ENCODE measurements at regions not wholly inside any gene's neighbourhood (a gene's known extent, or its start where the extent isn't known, plus 50 kb on each side); places are given as distances from the start of the nearest gene placed in this dataset.

DNA sequence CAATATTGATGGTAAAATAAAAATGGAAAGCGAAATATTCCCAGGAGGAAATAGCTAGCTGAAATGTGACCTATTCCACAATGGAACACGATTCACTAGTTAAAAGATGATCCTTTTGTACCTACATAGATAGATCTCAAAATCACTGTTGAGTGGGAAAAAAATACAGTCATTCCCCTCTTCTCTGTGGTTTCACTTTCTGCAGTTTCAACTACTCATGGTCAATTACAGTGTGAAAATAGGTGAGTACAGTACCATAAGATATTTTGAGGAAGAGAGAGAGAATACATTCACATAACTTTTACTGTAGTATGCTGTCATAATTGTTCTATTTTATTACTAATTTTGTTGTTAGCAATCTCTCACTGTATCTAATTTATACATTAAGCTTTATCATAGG, 56.0 kb upstream of the COL13A1 start:
- Histone ChIP-seq H3K4me3 (no peak overlapping the region), H3K27ac (replicated peaks) (no peak overlapping the region), H3K27me3 (ENCODE audit: low read depth) (peaks cover 43% of the 10 kb centered on the region), H3K36me3 (no peaks in the 10 kb centered on the region), H3K9me3 (replicated peaks) (no peaks in the 10 kb centered on the region), H3K4me1 (no peaks in the 10 kb centered on the region)
- intact Hi-C loops (cut with micrococcal nuclease): no loop called here
- no peak for DNase-seq
- TF ChIP-seq, protein P1, sequence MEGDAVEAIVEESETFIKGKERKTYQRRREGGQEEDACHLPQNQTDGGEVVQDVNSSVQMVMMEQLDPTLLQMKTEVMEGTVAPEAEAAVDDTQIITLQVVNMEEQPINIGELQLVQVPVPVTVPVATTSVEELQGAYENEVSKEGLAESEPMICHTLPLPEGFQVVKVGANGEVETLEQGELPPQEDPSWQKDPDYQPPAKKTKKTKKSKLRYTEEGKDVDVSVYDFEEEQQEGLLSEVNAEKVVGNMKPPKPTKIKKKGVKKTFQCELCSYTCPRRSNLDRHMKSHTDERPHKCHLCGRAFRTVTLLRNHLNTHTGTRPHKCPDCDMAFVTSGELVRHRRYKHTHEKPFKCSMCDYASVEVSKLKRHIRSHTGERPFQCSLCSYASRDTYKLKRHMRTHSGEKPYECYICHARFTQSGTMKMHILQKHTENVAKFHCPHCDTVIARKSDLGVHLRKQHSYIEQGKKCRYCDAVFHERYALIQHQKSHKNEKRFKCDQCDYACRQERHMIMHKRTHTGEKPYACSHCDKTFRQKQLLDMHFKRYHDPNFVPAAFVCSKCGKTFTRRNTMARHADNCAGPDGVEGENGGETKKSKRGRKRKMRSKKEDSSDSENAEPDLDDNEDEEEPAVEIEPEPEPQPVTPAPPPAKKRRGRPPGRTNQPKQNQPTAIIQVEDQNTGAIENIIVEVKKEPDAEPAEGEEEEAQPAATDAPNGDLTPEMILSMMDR (IDR thresholded peaks at IDR 0.05; ENCODE audit: borderline replicate concordance): no peak

DNA sequence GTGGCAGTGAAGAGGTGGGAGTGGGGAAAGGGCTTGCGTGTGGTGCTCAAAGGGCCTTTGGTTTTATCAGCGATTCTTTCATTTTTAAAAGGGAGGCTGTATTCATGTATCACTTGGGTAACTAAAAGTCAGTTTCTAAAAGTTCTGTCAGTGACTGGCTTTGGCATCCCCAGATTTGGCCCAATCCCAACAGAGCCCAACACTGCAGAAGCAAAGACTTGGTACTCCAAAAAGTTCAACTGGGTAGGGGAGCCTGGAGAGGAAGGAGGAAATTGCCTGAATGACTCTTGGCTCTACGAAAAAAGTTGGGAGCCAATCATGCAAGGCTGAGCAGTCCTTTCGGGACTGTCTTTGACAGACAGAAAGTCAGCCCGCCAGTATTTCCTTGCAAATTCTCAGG, 54.5 kb upstream of the COL13A1 start:
- TF ChIP-seq, protein P1 (IDR thresholded peaks at IDR 0.05; ENCODE audit: borderline replicate concordance): no peak
- no peaks in the 10 kb centered on the region for H3K4me1 ChIP-seq
- H3K27ac ChIP-seq (replicated peaks): no peak overlapping the region
- no peak for DNase-seq
- H3K4me3 ChIP-seq: no peak overlapping the region
- intact Hi-C loops (cut with micrococcal nuclease): no loop called here
- peaks cover 38% of the 10 kb centered on the region for H3K27me3 ChIP-seq (ENCODE audit: low read depth)
- no peaks in the 10 kb centered on the region for H3K36me3 ChIP-seq
- no peaks in the 10 kb centered on the region for H3K9me3 ChIP-seq (replicated peaks)

DNA sequence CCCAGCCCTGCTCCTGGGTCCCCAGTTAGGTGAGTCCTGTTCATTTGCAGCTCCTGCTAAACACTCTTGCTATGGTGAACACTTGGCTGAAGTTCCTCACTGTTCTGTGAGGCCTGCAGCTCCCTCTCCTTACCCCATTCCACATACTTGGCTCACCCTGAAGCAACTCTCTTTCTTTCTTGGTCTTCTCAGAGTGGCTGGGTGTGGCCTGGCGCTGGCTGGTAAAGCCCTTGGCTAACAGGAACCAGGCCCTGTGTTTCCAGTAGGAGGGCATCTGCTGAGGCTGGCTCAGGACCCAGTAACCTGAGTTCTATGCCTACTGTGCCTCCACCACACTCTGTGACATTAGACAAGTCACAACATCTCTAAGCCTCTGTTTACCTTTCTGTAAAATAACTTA, 53.1 kb upstream of the COL13A1 start:
- intact Hi-C loops (cut with micrococcal nuclease): no loop called here
- Histone ChIP-seq H3K9me3 (replicated peaks) (no peaks in the 10 kb centered on the region), H3K27me3 (ENCODE audit: low read depth) (peaks cover 33% of the 10 kb centered on the region), H3K27ac (replicated peaks) (no peak overlapping the region), H3K36me3 (no peaks in the 10 kb centered on the region), H3K4me1 (no peaks in the 10 kb centered on the region), H3K4me3 (no peak overlapping the region)
- DNase-seq: no peak
- TF ChIP-seq, protein P1 (IDR thresholded peaks at IDR 0.05; ENCODE audit: borderline replicate concordance): no peak

DNA sequence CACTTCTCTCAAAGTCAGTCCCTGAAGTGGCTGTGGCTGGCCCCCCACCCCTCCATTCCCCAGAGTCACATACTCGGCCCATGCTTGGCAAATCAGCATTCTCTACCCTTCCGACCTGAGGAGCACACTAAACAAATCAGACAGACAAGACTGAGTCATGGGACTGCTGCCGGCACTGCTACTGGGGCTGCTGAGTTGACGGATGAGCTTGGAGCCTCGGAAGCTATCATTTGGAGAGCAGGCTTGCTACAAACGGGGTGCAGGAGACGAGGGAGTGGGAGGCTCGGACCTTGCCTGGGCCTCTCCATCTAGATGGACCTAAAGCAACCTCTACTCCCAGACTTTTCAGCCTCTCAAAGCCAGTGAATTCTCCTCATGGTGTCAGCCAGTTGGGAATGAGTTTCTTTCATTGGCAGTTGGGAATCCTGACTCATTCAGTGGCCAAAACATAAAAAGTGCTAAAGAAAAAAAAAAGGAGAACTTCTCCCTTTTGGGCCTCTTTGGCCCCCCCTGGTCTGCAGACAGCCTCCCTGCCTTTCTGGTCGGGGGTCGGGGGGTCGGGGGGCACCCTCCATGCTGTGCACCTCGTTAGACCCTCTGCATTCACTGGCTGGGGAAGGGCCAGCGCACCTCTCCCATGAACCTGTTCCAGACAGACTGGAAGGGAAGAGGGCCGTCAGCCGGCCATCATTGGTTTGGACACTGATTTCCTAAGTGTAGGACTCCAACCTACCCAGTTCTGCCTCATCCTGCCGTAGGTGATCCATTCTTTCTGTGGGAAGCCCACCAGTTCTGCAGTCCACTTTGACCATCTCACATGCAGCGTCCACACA, 52.3 kb upstream of the COL13A1 start:
- intact Hi-C loops (cut with micrococcal nuclease): no loop called here

DNA sequence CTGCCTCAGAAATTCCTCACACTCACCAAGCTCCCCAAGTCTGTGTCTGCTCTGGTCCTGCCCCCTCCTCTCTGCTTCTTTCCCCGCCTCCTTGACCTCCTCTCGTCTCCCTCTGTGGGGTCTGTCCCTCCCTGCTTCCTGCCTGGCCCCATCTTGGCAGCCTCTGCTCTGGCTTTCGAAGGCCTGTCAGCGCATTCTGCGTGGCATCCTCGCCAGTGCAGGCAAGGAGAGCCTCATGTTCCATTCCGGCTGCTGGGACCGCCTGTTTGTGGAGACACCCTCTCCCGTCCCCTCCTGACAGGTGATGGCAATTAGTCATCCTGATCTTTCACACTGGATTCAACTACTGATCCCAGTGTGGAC, 51.7 kb upstream of the COL13A1 start:
- H3K4me1 ChIP-seq: no peaks in the 10 kb centered on the region
- peaks cover 19% of the 10 kb centered on the region for H3K27me3 ChIP-seq (ENCODE audit: low read depth)
- TF ChIP-seq, protein P1 (IDR thresholded peaks at IDR 0.05; ENCODE audit: borderline replicate concordance): no peak
- no peak overlapping the region for H3K4me3 ChIP-seq
- no peak for DNase-seq
- intact Hi-C loops (cut with micrococcal nuclease): no loop called here
- H3K27ac ChIP-seq (replicated peaks): no peak overlapping the region
- H3K9me3 ChIP-seq (replicated peaks): no peaks in the 10 kb centered on the region
- no peaks in the 10 kb centered on the region for H3K36me3 ChIP-seq

More for the DNA sequence above, 52.3 kb upstream of the COL13A1 start:
- Histone ChIP-seq H3K4me3 (no peak overlapping the region), H3K4me1 (no peaks in the 10 kb centered on the region), H3K27ac (replicated peaks) (no peak overlapping the region), H3K36me3 (no peaks in the 10 kb centered on the region), H3K27me3 (ENCODE audit: low read depth) (peaks cover 25% of the 10 kb centered on the region), H3K9me3 (replicated peaks) (no peaks in the 10 kb centered on the region)
- TF ChIP-seq, protein P1 (IDR thresholded peaks at IDR 0.05; ENCODE audit: borderline replicate concordance): no peak
- no peak for DNase-seq
